ENCODE measurements at regions not wholly inside any gene's neighbourhood (a gene's known extent, or its start where the extent isn't known, plus 50 kb on each side); places are given as distances from the start of the nearest gene placed in this dataset.

GRCh38 chr2:16271231-16271896 is 331.0 kb downstream of the MYCN start:
- TF ChIP-seq CTCF (IDR thresholded peaks at IDR 0.05) (no peak), POLR2A (IDR thresholded peaks at IDR 0.05) (no peak)
